Stimulated activated CD4-positive, alpha-beta T cell treated with anti-CD3 and anti-CD28 coated beads, Interleukin-2, amount 100 ng/mL, for 48 hours (primary cell): ENCODE measurements at regions not wholly inside any gene's neighbourhood (a gene's known extent, or its start where the extent isn't known, plus 50 kb on each side); places are given as distances from the start of the nearest gene placed in this dataset.
"Not testable (repeated sequence)": the region's sequence is repeated elsewhere in the genome, so short reads cannot be mapped to it uniquely, and the experiment has no call there.

Experiments
- DNase-seq, 2 donors: peaks; one replicate each; pipeline ENCODE4 v3.0.0-alpha.2; 2020

DNA sequence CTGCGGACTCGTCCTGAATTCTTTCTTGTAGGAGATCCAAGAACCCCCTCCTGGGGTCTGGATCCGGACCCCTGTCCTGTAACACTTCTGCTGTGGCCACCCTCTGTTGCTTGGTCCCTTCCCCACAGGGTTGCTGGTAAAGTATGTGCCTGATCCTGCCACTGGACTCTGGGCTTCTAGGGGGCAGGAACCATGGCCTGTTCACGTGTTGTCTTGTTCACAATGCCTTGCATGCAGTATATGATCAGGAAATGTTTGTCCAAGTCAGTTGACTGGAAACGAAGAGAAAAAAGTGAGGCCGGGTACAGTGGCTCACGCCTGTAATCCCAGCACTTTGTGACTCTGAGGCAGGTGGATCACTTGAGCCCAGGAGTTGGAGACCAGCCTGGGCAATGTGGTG, 139.3 kb upstream of the ALDH1B1 start:
- DNase-seq, result no peak

DNA sequence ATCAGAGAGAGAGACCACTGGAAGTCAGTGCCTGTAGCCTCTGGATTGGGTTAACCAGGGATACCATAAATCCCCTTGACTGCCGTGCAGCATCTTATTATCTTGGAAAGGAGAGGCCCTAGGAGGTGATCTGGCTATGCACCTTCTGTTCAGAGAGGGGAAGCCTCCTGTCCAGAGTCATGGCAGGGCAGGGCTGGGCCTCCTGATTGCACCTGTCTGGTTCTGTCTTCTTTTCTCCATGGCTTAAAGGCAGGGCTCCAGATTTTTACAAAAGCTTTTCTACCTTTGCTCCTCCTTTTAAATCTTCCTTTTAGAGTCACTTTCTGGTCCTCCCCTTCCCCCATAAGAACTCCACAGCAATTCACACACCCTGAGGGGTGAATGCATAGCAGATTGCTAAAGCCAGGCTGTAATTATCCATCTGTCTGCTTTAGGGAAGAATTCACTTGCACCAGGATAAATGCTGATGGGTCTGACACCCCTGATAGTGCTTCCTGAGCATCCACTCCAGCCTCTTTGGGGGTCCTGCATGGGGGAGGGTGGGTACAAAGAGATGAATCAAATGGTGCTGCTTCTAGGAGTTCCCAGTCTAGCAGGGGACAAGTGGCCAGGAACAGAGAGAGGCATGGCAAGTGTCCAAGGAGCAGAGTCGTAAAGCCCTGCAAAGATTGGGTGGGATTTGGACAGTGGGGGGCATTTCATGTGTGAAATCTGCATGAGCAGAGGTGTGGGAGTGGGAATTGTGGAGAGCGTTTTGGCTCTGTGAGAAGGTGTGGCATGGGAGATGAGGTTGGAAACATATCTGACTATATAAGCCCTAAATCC, 141.3 kb upstream of the ALDH1B1 start:
- DNase-seq, result no peak

DNA sequence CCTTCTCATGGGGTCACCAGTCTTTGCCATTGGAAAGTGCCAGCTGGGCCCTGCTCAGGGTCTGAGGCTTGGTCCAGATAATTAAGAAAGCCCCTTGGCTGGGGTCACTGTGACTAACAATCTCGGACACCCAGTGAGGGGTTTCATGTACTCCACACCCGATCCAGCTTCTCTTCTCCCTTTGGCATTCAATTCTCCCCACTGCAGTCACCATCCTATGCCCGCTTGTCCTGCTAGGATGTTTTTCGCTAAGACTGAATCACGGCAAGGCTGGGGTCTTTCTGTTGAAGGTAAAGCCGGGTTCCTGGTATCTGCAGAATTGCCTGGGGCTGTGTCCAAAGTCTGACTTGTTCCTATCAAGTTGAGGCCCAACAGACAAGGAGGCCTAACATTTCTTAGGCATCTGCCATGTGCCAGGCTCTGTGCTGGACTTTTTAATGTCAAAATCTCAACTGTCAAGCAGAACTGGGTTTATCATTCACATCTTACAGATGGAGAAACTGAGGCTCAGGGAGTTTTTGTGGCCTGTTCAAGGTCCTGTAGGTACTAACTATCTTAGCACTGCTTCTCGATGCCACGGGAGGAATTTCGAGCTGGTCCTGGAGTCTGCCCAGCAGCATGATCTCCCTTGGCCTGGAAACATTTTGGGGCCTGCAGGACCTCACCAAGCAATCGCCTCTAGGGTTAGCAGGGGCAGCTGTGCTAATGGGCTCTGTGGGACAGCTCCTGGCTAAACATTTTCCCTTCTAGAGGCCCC, 142.0 kb upstream of the ALDH1B1 start:
- no peak for DNase-seq

DNA sequence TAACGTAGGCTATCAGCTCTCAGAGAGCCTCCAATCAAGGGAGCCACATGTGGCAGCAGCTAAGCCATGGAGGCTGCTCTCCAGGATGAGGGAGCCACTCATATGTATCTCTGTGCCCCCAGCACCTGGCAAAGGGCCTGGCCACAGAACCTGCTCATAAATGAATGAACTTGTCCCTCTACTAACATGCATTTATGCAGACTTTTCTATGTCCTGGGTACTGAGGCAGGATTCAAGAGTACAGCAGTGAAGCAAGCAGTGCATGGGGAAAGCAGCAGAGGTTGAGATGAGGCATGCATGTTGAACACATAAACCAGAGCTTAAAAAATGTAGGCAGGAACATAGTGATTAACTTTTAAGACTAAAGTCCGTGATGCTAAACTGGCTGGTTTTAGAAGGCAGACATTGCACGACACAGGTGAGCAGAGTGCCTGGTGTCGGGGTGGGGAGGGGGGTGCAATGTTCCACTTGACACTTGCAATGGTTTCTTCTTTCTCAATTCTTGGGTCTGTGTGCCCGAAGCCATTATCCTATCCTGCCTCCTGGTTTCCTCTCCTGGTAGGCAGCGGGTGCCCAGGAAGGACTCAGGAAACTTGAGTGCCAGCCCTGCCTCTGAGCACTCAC, 142.8 kb upstream of the ALDH1B1 start:
- no peak for DNase-seq

DNA sequence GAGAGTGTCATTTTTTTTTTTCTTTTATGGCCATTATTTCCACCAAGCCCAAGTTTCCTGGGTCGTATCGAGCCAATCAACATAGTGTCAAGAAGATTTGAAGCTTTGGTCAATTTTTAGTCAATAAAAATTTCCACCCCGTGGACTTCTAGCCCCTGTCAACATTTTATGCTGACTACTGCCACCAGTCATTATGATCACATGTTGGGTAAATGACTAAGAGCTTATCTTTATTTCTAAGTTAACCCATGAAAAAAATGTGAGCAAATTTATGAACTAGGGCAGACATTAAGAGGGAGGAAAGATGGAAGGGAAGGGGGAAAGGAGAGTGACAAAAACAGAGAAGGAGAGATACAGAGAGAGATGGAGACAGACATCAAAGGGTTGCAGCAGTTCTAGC, 143.5 kb upstream of the ALDH1B1 start:
- no peak for DNase-seq

DNA sequence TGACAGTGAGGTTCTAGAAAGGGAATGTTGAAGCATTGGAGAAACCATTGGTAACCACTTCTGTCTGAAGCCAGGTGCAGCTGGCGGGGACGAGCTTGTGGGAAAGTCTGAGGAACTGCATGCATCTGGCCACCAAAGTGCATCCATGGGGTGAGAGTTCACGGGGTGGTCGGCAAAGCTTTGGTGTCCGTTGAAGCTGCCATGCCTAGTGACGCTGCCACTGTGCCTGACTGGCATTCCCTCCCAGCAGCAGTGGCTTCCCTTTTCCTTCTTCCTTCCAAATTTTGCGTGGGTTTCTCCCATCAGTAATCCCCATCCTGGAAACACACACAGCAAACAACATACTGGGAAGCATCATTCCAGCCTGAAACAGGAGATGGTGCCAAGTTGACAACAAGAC, 145.7 kb upstream of the ALDH1B1 start:
- no peak for DNase-seq

DNA sequence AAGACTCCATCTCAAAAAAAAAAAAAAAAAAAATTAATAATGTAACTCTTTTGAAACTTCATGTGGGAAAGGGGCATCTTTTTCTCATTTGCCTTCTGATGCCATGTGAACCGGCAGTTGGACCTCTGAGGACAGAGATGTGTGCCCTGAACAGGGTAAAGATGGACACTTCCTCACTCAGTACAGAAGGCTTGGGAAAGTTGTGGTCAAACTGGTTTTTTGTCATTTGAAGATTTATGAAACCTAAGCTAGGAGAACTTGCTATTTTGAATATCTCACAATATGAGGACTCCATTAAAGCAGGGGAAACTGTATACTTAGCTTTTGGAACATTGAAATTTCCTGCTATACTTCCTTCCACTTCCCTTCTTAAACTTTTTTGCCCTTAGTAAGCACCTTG, 147.5 kb upstream of the ALDH1B1 start:
- no peak for DNase-seq

DNA sequence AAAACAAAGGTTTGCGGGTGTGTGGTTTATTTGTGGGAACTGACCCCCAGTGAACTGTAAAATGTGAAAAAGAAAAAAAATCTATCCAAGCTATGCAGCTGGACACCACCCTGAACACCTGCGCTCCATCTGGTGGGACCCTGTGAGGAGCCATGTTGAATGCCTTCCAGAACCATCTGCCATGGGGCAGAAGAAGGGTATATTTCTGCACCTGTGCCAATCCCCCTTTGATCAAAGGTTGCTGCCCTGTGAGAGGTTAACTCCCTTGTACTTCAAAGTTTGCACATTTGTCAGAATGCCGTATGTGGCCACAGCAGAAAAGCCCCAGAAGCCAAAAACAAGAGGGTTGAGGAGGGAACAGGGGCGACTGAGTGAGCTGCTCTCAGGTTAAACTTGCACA, 148.5 kb upstream of the ALDH1B1 start:
- no peak for DNase-seq

DNA sequence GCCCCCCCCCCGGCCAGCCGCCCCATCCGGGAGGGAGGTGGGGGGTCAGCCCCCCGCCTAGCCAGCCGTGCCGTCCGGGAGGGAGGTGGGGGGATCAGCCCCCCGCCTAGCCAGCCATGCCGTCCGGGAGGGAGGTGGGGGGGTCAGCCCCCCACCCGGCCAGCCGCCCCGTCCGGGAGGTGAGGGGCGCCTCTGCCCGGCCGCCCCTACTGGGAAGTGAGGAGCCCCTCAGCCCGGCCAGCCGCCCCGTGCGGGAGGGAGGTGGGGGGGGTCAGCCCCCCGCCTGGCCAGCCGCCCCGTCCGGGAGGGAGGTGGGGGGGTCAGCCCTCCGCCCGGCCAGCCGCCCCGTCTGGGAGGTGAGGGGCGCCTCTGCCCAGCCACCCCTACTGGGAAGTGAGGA, 150.4 kb upstream of the ALDH1B1 start:
- DNase-seq, result not testable (repeated sequence)

DNA sequence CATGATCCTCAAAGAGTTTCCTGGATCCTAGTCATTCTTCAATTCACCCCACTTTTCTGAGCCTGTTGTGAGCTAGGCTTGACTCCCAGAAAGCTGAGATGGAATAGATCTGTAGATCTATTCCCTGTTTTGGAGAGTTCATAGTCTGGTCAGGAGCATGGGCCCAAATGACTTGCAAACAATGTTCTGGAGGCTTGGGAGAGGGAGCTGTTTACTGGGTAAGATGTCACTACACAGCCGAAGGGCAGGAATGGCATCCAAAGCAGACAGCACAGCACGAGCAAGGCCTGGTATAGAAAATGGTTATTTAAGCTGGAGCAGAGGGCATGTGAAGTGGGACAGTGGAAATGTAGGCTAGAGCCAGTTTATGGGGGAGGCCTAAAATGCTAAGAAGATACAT, 152.5 kb upstream of the ALDH1B1 start:
- DNase-seq, result no peak

DNA sequence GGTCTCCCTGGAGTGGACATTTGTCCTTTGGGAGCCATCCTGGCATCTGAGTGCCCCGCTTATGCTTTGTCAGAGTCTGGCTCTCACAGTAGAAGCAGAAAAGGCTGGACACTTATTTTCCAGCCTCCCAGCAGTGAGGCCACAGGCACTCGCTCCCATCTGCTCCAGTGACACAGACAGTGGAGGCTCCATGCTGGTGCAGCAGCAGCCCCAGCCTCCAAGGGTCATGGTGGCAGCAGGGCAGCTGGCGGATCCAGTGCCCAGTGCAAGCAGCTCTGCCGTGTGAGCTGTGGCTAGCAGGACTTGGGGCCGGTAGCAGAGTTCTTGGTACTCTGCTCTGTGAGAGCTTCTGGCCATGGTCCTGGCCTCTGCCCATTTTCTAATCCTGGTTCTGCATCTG, 157.3 kb upstream of the ALDH1B1 start:
- DNase-seq, result no peak

DNA sequence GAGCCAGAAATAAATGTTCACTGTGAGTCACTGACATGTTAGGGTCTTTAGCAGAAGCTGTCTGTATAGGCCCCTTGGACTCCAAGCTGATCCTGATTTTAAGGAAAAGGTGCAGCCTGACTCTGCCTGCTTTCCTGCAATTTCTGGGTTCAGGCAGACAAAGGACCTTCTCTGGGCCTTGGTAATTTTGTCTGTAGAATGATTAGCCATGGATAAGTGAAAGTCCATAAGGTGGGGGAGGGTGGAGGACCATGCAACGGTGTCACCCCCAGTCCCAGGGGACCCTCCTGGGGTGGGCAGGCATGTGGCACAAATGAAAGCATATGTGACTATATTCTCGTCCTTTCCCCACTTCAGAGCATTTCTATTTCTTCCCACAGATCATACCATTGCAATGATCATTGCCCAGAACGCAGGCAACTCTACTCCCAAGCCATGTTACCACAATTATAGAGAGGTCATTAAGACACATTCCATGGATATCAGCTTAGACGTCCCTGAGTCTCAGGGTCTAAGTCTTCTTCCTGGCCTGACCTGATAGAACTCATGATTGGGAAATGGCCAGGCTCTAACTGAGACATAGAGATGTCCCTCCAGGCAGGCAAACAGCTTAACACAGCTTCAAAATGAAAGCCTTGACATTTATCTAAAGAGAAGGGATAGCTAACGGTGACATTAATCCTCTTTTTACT, 157.9 kb upstream of the ALDH1B1 start:
- DNase-seq, result no peak

DNA sequence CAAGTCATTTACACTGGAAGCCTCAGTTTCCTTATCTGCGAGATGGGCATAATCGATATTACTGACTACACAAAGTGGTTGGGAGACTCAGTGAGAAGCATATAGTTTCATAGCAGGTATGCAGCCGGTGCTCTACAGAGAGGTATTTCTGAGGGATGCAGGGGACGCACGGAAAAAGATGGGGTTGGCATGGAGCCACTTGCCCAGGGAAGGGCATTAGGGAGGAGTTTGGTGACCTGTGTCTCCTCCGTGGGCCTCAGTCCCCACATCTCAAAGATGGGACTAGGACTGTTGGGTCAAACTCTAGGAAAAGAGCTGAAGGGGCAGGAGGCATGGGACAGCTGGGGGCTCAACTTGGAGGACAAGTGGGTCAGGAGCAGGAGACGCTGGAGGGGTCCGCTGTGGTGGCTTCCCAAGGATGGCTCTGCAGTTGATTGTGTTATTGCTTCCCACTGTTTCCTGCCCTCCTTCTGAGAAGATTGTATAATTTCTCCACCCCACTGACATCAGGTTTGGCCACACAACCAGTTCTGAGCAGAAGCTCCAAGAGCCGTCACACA, 158.6 kb upstream of the ALDH1B1 start:
- no peak for DNase-seq

DNA sequence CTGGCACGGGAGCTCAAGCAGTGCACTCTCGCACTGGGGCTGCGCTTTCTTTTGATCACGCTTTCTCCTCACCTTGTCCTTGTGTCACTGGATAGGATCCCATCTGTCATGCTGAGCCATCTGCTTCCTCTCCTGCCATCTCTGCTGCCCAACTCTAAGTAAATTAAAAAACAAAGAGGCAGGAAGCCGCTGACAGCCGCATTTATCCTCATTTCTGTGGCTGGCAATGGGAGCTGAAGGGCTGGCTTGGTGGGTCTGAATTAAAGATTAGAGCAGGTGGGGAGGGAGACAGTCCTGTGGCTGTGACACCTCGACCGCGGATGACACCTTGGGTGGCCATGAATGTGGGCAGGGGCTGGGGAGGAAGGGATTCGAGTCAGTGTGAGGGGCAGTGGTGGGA, 159.2 kb upstream of the ALDH1B1 start:
- DNase-seq, result no peak

DNA sequence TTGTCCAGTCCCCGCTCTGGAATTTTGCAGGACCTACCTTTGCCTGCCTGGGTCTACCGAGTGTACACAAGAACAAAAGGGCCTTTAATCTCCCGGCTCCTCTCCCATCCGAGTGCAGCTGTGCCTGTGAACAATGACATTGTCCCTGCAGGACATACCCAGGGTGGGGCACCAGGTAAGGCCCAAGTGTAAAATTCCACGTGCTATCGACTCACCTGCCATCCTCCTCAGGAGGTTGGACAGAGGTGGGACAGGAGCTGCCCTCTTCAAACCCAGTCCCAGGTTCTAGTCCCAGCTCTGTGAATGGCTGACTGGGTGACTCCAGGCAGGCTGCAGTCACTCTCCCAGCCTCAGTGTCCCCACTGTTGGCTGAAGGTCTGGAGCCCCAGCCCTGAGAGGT, 159.6 kb upstream of the ALDH1B1 start:
- DNase-seq, result no peak

DNA sequence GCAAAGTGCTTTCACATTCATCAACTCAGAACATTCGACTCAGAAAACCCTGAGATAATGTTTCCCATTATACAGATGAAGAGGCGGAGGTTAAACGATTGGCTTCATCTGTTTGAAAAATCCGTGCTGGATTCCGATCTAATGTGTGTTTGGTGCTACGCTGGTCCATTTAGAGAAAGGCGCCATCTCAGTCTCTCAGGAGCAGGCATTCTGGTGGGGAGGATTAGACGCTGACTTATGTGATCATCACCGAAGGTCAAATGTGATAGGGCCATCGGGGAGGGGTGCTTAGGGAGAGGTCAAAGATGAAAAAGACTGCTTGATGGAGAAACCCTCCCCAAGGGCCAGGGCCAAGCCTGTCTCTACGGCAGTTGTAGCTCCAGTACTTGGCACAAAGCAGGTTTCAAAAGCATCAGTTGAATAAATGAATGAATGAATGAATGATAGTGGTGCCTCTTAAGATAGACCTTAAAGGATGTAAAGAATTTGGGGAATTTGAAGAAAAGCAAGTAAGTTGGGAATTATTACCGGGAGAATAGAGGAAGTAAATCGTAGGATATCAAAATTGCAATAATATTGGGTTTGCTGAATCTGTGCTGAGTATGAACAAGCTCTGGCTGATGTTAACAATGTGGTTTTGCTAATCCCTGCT, 160.6 kb upstream of the SHB start:
- DNase-seq, result no peak

DNA sequence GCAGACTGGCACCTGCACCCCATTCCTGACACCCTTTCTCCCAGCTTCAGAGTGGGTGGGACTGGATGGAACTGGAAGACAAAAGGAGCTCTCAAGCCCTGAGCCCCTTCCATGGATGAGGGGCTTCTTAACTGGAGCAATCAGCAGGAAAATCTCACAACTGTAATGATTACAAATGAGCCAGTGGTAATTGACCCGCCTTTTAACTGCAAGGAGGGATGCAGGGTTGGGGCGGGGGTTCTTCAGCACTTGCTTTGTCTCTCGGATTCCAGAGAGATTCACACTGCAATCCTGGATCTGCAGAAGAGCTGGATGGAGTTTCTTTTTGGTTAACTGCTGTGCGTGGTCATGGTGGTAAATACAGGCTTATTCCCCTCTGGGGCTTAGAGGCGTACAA, 160.1 kb upstream of the SHB start:
- no peak for DNase-seq

DNA sequence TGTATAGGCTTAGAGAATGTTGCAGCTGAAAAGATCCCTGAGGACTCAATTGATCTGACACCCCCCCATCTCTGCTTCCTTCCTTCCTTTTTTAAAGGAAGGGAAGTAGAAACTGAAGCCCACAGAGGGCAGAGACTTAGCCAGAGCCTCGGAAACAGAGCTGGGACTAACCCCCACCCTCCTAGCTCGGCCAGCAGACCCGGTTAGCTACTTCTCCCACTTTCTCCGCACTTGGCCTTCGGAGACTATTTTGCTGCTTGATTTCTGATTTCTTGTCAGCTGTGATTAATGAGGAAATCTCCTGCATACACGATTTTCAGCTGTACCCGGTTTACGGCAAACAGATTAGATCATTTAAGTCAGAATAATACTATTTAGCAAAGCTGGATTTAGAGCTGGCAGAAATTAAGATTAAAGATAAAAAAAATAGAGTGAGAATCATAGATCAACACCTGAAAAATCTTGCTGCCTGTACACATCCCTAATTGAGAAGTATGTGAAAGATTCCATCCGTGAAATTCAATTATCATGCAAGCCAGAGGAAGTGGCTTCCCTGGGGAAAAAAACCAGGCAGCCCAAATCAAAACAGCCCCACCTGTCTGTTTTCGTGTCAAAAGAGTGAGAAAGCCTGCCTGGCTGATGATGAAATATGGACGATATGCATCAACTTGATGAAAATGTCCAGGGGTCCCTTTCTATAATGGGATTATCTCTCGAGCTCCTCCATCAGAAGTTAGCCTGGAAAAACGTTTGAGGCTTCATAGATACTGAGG, 159.5 kb upstream of the SHB start:
- no peak for DNase-seq

DNA sequence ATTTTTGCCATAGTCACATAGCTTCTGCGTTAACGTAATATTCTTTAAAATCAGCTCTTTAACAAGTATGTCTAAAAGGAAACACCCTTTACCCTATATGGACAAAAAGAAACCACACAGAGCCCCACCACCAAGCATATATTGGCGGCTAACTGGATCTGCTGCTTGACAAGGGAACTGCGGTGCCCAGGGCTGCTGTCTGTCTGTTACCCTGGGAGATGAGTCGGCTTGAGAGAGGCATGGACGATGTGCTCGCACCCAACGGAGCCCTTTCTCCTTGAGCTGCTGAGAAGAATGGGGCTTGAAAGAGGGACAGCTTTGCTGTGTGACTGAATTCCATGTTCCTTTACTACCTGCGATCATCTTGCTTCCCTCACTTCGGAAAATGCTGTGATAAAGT, 158.6 kb upstream of the SHB start:
- DNase-seq, result no peak

DNA sequence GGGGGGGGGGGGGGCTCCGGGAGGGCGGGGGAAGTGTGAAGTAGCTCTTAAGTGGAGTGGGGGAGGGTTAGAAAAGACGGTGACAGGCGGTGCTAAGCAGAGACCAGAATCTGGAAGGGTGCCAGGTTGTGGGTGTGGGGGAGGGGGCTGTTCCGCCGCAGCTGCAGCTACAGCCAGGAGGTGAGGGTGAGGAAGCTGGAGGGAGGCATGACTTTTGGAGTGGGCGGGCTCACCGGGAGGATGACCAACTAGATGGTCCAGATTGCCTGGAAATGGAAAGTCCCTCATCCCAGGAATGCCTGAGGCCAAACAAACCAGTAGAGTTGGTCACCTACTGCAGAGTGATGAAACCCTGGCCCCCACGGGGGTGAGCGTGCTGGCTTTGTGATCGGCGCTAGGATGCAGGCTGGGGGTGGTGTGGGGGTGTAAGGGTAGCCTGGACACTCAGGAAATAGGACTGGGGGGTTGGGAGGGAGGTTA, 158.1 kb upstream of the SHB start:
- peak; percentile 7 to 50 for DNase-seq

DNA sequence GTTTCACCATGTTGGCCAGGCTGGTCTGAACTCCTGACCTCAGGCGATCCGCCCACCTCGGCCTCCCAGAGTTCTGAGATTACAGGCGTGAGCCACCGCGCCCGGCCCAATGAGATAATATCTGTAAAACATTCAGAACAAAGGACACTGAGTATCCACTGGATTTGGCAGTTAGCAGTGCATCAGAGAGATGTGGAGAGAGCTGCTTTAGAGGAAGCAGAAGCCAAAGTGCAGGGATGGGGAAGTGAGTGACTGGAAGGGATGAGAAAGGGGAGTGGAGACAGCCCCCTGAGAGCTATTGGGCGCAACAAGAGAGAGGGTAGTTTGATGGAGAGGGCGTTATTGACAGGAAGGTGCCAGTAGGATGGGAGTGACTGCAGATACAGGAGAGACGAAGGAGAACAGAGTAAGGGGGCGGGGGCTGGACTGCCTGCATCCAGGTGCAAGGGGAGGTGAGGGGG, 157.5 kb upstream of the SHB start:
- no peak for DNase-seq

DNA sequence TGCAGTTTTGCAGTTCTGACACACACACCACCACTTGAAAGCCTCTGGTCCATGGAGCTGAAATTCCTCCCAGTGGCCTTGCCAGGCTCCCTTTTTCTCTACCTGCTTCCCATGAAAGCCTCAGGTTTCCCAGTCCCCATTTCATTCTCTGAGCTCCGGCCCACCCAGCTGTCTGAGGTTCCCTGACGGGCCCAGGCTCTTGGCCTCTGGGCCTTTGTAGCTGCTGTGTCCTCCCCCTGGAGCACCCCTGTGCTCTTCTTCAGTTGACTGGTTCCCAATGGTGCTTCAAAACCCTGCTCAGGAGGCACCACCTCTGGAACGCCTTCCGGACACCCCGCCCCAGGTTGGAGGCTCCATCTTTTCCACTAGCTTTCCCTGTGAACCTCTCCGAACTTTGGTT, 155.9 kb upstream of the SHB start:
- no peak for DNase-seq
